Thymus (tissue), 11 donors: ENCODE measurements at regions not wholly inside any gene's neighbourhood (a gene's known extent, or its start where the extent isn't known, plus 50 kb on each side); places are given as distances from the start of the nearest gene placed in this dataset.
"Not testable (repeated sequence)": the region's sequence is repeated elsewhere in the genome, so short reads cannot be mapped to it uniquely, and the experiment has no call there.

Experiments used
- DNase-seq, 9 donors: peaks; one replicate each; pipeline ENCODE4 v3.0.0-alpha.2; 2013; ENCODE audit warnings: low spot score in 9 of 9, low read depth in 6 of 9, missing footprints in 1 of 9
- H3K27ac ChIP-seq, 2 donors: one replicate each; pipeline ENCODE4 v1.5.1; 2013; ENCODE audit warnings: control low read depth in 1 of 2, low read depth in 1 of 2, low read length in 1 of 2, mild to moderate bottlenecking in 1 of 2, moderate library complexity in 1 of 2
- H3K27me3 ChIP-seq, 2 donors: one replicate each; pipeline ENCODE4 v1.5.1; 2013; ENCODE audit warnings: low read length in 1 of 2; ENCODE audit not compliant: control insufficient read depth in 2 of 2, insufficient read depth in 1 of 2
- H3K36me3 ChIP-seq, 2 donors: one replicate each; pipeline ENCODE4 v1.5.1; 2013; ENCODE audit warnings: low read length in 1 of 2, mild to moderate bottlenecking in 1 of 2, moderate library complexity in 1 of 2; ENCODE audit not compliant: control insufficient read depth in 2 of 2, insufficient read depth in 2 of 2
- H3K4me1 ChIP-seq, 2 donors: one replicate each; pipeline ENCODE4 v1.5.1; 2013; ENCODE audit warnings: low read length in 2 of 2; ENCODE audit not compliant: control insufficient read depth in 2 of 2, insufficient read depth in 2 of 2
- H3K4me3 ChIP-seq, 2 donors: one replicate each; pipeline ENCODE4 v1.5.1; 2013; ENCODE audit warnings: low read length in 2 of 2, control low read depth in 1 of 2, mild to moderate bottlenecking in 1 of 2
- H3K9me3 ChIP-seq, 2 donors: one replicate each; pipeline ENCODE4 v1.5.1; 2013; ENCODE audit warnings: low read length in 1 of 2, mild to moderate bottlenecking in 1 of 2; ENCODE audit not compliant: control insufficient read depth in 2 of 2, insufficient read depth in 1 of 2
- WGBS: extraction: QIAGEN DNeasy Blood & Tissue Kit; methylation state at CpG from one replicate; pipeline ENCODE4 v1.1.7; 2013; 5-methylcytosine and 5-hydroxymethylcytosine counted together
- donor health status: healthy.

DNA sequence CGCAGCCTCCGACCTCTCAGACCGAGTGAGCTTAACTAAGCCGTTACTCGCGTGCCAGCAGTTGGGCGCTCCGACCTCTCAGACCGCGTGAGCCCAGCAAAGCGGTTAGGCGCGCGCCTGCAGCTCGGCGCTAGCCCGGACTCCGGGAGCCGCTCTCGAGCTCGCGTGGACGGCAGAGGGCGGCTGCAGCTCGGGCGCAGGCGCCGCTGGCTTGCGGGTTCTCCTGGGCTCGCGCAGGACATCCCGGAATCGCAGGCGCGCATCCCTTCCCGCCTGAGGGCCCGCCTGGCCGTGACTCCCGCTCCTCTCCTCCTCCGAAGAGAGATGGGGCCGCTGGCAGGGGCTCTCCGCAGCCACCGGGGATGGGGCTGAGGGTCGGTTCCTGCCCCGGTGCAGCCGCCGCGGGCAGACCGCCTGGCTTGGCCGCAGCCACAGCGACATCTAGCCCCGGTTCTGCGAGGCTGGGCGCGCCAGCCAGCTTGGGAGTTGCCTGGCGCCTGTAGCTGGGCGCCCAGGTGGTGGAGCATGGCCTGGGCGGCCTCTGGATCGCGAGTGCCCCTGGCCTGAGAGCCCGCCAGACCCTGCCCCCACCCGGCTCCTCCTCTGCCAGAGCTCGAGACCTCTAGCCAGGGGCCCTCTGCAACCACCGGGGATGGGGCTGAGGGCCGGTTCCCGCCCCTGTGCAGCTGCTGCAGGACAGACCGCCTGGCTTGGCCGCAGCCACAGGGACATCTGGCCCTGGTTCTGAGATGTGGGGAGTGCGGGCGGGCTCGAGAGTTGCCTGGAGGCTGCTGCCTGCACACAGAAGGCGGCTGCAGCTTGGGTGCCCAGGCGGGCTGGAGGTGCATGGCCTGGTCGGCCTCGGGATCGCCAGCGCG, 85.7 kb upstream of the CCDC180 start:
- not testable (repeated sequence) for H3K27ac ChIP-seq, H3K9me3 ChIP-seq, H3K36me3 ChIP-seq, H3K4me1 ChIP-seq
- H3K27me3 ChIP-seq = peaks cover 19 to 38% of the 10 kb centered on the region in 2 donors
- H3K4me3 ChIP-seq = peak overlapping the region in 1 of 2 donors; percentile 18
- 2% methylated on average over 78 of the region's 78 CpGs for WGBS
- peak in 6 of 9 donors; percentile 6 to 51 (median 24) for DNase-seq

DNA sequence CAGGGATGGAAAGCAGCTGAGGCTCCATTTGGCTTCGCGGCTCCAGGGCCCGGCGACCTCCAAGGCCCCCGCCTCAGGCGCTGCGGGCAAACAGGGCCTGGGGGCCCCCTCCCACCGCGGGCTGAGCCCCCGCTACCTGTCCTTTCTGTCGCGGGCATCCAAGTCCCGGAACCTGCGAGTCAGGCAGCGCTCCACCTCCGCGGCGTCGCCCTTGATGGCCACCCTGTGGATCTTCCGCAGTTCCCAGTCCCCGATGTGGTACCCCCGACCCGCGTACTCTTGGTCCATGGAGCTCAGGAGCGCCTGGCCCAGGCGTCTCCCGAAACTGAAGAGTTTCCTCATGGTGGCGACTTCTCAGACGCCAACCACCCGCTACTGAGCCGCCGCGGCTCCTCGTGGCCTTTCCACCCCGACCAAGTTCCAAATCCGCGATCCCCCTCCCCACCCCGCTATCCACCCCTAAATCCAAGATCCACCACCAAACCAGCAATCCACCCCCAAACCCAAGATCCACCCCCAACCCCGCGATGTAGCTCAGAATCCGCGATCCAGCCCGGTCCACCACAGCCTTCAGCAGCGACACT, 86.5 kb upstream of the CCDC180 start:
- Histone ChIP-seq H3K9me3 (no peaks in the 10 kb centered on the region), H3K36me3 (no peaks in the 10 kb centered on the region), H3K4me3 (peak overlapping the region in 1 of 2 donors; percentile 18), H3K27me3 (peaks cover 19 to 38% of the 10 kb centered on the region in 2 donors), H3K4me1 (no peaks in the 10 kb centered on the region), H3K27ac (no peak overlapping the region)
- 4% methylated on average over 44 of the region's 44 CpGs for WGBS
- no peak for DNase-seq

DNA sequence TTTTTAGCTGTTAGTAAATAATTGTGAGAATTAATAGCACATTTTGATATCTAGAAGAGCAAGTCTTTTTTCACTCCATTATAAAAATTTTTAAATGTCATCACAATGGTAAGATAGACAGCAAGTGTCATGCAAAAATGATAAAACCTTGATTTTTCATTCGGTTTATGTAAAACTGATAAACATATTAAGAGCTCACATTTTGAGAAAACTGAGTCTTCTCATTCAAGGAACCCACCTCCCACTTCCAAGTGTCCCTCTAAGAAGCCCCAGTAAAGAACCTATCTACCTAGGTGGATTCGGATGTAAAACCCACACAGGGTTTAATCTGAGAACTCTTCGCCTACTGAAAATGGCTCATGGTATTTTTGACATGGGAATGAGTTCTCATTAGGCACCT, 87.1 kb upstream of the CCDC180 start:
- H3K4me1 ChIP-seq, DNase-seq, H3K36me3 ChIP-seq, H3K4me3 ChIP-seq, H3K9me3 ChIP-seq, H3K27ac ChIP-seq: not testable (repeated sequence)
- 42% methylated on average over 3 of the region's 3 CpGs for WGBS
- peaks cover 19 to 38% of the 10 kb centered on the region in 2 donors for H3K27me3 ChIP-seq

DNA sequence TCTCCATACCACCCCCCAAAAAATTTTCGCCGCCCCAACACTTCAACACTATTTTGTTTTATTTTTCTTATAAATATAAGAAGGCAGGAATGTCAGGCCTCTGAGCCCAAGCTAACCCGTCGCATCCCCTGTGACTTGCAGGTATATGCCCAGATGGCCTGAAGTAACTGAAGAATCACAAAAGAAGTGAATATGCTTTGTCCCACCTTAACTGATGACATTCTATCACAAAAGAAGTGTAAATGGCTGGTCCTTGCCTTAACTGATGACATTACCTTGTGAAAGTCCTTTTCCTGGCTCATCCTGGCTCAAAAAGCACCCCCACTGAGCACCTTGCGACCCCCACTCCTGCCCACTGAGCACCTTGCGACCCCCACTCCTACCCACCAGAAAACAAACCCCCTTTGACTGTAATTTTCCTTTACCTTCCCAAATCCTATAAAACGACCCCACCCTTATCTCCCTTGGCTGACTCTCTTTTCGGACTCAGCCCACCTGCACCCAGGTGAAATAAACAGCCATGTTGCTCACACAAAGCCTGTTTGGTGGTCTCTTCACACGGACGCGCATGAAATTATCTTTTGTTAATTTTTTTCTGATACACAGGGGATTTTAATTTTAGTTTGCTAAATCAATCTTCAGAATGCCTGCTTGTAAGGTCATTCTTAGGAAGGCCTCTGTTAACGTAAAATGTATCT, 87.9 kb upstream of the CCDC180 start:
- H3K27me3 ChIP-seq = peaks cover 19 to 36% of the 10 kb centered on the region in 2 donors
- H3K36me3 ChIP-seq, H3K27ac ChIP-seq, DNase-seq, H3K4me1 ChIP-seq, H3K9me3 ChIP-seq, H3K4me3 ChIP-seq: not testable (repeated sequence)
- 65% methylated on average over 12 of the region's 12 CpGs for WGBS

DNA sequence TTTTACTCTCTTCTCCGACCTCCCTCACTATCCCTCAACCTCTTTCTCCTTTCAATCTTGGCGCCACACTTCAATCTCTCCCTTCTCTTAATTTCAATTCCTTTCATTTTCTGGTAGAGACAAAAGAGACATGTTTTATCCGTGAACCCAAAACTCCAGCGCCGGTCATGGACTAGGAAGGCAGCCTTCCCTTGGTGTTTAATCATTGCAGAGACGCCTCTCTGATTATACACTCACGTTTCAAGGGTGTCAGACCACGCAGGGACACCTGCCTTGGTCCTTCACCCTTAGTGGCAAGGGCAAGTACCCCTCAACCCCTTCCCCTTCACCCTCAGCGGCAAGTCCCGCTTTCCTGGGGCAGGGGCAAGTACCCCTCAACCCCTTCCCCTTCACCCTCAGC, 92.3 kb upstream of the CCDC180 start:
- not testable (repeated sequence) for H3K27me3 ChIP-seq, H3K4me3 ChIP-seq, H3K9me3 ChIP-seq, H3K4me1 ChIP-seq, DNase-seq, H3K36me3 ChIP-seq, H3K27ac ChIP-seq
- 87% methylated on average over 9 of the region's 10 CpGs for WGBS

DNA sequence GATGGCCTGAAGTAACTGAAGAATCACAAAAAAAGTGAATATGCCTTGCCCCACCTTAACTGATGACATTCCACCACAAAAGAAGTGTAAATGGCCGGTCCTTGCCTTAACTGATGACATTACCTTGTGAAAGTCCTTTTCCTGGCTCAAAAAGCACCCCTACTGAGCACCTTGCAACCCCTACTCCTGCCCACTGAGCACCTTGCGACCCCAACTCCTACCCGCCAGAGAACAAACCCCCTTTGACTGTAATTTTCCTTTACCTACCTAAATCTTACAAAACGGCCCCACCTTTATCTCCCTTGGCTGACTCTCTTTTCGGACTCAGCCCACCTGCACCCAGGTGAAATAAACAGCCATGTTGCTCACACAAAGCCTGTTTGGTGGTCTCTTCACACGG, 92.9 kb upstream of the CCDC180 start:
- not testable (repeated sequence) for H3K27me3 ChIP-seq, H3K4me1 ChIP-seq, DNase-seq, H3K36me3 ChIP-seq, H3K9me3 ChIP-seq, H3K4me3 ChIP-seq, H3K27ac ChIP-seq
- WGBS = 95% methylated on average over 6 of the region's 6 CpGs

DNA sequence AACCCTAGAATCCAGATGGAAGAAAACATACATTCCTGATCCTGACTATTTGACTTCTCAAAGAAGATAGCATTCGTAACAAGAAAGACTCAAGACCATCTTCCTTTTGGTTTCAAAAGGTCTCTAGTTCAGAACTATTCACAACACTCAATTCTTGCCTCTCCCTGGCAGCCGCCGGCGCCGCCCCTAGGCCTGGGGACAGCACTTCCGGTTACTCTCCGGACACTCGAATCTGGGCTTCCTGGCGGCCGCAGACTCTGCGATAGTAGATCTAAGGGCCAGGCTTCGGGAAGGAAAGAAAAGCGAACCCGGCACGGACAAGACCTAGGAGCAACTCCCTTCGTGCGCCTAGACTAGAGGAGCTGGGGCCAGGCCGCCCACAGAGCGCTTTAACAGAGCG, 107.8 kb upstream of the CCDC180 start:
- H3K4me1 ChIP-seq, H3K4me3 ChIP-seq, DNase-seq, H3K27ac ChIP-seq, H3K9me3 ChIP-seq, H3K27me3 ChIP-seq, H3K36me3 ChIP-seq: not testable (repeated sequence)
- WGBS = 98% methylated on average over 17 of the region's 20 CpGs

DNA sequence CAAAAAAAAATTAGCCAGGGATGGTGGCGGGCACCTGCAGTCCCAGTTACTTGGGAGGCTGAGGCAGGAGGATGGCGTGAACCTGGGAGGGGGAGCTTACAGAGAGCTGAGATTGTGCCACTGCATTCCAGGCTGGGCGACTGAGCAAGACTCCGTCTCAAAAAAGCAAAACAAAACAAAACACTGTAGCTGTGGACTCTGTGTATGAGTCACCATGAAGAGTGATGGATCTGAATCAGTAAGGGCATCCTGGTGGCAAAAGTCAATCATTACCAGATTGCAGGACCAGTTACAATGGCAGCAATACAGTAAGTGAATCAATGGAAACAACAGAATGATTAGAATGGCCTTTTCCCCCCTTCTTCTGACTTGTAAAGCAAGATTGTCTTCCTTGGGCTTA, 113.7 kb upstream of the CCDC180 start:
- H3K27ac ChIP-seq, H3K27me3 ChIP-seq, H3K36me3 ChIP-seq, H3K9me3 ChIP-seq, H3K4me3 ChIP-seq, H3K4me1 ChIP-seq, DNase-seq: not testable (repeated sequence)
- 96% methylated on average over 4 of the region's 4 CpGs for WGBS

DNA sequence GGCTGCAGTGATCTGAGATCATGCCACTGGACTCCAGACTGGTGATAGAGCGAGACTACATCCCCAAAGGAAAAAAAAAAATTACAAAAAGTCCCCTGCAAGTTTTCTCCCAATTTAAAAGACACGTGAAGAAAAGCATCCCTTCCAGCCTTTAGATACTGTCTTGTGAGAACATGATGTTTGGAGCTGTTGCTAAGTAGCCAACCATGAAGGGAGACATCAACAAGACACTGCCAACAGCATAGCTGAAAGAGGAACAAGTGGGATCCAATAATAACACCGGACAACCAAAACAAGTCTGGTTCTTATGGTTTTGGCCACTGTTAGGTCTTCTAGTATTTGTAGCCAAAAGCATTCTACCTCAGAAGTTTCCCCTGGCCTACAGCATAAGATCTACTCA, 118.9 kb upstream of the CCDC180 start:
- no peak for DNase-seq
- no peaks in the 10 kb centered on the region for H3K9me3 ChIP-seq
- no peaks in the 10 kb centered on the region for H3K4me1 ChIP-seq
- 91% methylated on average over 3 of the region's 3 CpGs for WGBS
- H3K27ac ChIP-seq = no peak overlapping the region
- H3K36me3 ChIP-seq = no peaks in the 10 kb centered on the region
- no peaks in the 10 kb centered on the region for H3K27me3 ChIP-seq
- no peak overlapping the region for H3K4me3 ChIP-seq
